Fibroblast of villous mesenchyme (primary cell): ENCODE measurements at regions not wholly inside any gene's neighbourhood (a gene's known extent, or its start where the extent isn't known, plus 50 kb on each side); places are given as distances from the start of the nearest gene placed in this dataset.

Source experiments
- DNase-seq: peaks from one replicate; pipeline ENCODE4 v3.0.0-alpha.2; 2010; ENCODE audit warnings: low read depth
- H3K4me3 ChIP-seq: 2 replicates; pipeline ENCODE4 v1.5.1; 2011; ENCODE audit warnings: low read depth, mild to moderate bottlenecking, low read length
- TF ChIP-seq, protein P1 (sequence below): IDR thresholded peaks from 2 replicates; pipeline ENCODE4 v1.5.1; 2012; ENCODE audit warnings: low read depth, mild to moderate bottlenecking, low read length; ENCODE audit not compliant: insufficient read depth

DNA sequence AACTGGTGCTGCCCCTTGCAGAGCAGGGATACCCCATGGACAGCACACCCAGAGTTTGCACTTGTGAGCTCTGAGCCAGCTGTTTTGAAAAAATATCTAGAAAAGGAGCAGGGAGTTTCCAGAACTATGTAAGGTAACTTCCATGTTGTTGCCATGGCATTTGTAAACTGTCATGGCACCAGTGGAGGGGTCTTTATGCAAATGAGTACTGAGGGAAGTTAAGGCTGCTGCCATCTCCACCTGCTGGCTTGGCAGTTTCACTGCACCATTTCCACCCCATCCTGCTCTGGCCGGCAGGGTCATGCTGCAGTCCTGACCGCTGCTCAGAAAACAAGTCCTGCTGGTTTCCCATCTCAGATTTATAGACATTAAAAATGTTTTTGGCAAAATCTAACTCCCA, 52.3 kb upstream of the SNTG2 start:
- TF ChIP-seq, protein P1, sequence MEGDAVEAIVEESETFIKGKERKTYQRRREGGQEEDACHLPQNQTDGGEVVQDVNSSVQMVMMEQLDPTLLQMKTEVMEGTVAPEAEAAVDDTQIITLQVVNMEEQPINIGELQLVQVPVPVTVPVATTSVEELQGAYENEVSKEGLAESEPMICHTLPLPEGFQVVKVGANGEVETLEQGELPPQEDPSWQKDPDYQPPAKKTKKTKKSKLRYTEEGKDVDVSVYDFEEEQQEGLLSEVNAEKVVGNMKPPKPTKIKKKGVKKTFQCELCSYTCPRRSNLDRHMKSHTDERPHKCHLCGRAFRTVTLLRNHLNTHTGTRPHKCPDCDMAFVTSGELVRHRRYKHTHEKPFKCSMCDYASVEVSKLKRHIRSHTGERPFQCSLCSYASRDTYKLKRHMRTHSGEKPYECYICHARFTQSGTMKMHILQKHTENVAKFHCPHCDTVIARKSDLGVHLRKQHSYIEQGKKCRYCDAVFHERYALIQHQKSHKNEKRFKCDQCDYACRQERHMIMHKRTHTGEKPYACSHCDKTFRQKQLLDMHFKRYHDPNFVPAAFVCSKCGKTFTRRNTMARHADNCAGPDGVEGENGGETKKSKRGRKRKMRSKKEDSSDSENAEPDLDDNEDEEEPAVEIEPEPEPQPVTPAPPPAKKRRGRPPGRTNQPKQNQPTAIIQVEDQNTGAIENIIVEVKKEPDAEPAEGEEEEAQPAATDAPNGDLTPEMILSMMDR = peak; percentile 7
- H3K4me3 ChIP-seq = no peak overlapping the region
- DNase-seq = no peak

DNA sequence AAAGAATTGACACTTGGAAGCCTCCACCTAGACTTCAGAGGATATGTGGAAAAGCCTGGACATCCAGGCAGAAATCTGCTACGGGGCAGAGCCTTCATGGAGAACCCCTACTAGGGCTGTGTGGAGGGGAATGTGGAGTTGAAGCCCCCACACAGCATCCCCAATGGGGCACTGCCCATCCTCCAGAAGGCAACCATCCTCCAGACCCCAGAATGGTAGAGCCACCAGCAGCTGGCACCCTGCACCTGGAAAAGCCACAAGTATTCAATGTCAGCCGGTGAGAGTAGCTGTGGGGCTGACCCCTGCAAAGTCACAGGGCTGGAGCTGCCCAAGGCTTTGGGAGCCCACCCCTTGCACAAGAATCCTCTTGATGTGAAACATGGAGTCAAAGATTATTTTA, 53.6 kb upstream of the SNTG2 start:
- DNase-seq = no peak
- TF ChIP-seq, protein P1 = no peak
- H3K4me3 ChIP-seq = no peak overlapping the region

DNA sequence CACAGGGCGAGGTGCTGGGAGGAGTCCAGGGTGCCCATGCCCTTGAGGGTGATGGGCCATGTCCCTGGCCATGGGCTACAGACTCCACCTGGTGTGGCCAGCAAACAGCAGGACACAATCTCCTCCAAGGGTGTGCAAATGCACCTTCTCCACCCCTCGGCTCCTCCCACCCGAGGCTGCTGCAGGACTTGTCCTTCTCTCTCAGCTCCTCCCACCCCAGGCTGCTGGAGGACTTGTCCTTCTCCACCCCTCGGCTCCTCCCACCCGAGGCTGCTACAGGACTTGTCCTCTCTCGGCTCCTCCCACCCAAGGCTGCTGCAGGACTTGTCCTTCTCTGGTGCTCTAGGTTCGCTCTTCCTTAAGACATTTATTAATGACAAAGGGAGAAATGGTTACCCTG, 57.3 kb upstream of the SNTG2 start:
- no peak overlapping the region for H3K4me3 ChIP-seq
- DNase-seq = no peak
- TF ChIP-seq, protein P1 = no peak

DNA sequence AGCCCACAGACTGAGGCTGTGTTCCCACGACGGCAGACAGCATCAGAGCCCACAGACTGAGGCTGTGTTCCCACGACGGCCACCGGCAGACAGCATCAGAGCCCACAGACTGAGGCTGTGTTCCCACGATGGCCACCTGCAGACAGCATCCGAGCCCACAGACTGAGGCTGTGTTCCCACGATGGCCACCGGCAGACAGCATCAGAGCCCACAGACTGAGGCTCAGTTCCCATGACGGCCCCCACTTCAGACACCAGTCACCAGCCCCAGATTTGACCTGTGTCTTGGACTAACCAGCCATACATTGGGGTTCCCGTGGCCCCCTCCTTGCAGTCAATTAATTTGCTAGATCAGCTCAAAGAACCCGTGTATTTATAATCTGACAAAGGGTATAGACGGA, 57.8 kb upstream of the SNTG2 start:
- TF ChIP-seq, protein P1 = no peak

DNA sequence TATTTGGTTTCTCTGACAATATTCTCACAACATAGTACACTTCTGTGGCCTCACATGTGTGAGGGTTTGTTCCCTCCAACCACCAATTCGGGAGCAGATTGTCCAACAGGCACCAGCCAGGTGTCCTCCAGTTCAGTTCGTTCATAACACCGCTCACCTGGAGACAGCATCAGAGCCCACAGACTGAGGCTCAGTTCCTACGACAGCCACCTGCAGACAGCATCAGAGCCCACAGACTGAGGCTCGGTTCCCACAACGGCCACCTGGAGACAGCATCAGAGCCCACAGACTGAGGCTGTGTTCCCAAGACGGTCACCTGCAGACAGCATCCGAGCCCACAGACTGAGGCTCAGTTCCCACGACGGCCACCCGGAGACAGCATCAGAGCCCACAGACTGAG, 58.2 kb upstream of the SNTG2 start:
- DNase-seq = no peak
- TF ChIP-seq, protein P1 = no peak
- no peak overlapping the region for H3K4me3 ChIP-seq

More for the DNA sequence above, 57.8 kb upstream of the SNTG2 start:
- no peak overlapping the region for H3K4me3 ChIP-seq
- DNase-seq = no peak

DNA sequence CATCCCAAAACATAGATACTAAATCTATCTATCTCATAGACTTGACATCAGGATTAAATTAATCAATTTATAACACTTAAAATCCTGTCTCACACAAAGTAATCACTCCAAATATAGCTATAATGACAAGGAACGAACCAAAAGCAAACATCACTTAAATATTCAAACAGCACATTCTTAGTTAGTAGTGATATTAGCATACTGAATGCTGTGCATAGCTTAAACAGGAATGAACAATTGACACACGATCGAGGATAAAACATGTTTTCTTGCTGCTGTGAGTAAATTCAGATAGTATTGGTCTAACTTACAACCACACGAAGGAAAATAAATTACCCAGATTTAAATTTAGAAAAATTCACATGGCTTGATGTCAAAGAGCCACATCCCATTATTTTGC, 58.9 kb upstream of the SNTG2 start:
- no peak for DNase-seq
- TF ChIP-seq, protein P1 = no peak
- H3K4me3 ChIP-seq = no peak overlapping the region

DNA sequence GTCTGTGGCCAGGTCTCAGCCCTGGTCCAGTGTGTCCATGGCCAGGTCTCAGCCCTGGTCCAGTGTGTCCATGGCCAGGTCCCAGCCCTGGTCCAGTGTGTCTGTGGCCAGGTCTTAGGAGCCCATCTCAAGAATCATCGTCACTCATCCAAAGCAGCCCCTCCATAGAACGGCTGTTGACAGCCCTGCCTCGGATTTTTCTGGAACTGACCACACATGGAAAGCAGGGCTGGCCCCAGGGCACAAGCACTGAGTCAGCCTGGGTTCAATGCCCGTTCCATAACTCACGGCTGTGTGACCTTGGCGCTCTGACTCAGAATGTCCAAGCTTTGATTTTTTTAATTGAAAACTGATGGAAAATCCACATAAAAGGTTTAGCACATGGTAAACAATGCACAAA, 59.9 kb upstream of the SNTG2 start:
- TF ChIP-seq, protein P1 = no peak
- no peak overlapping the region for H3K4me3 ChIP-seq
- no peak for DNase-seq
